ENCODE measurements at regions not wholly inside any gene's neighbourhood (a gene's known extent, or its start where the extent isn't known, plus 50 kb on each side); places are given as distances from the start of the nearest gene placed in this dataset.

GRCh38 chr1:42052072-42052699 is 101.0 kb upstream of the GUCA2B start:
- no peaks in the 10 kb centered on the region for H3K9me3 ChIP-seq
- WGBS (ENCODE audit: insufficient coverage, low coverage, low lambda C conversion rate, missing lambda C conversion rate): 52% methylated on average over 5 of the region's 5 CpGs
- H3K4me3 ChIP-seq: no peak overlapping the region
- no peaks in the 10 kb centered on the region for H3K36me3 ChIP-seq
- no peak overlapping the region for H3K27ac ChIP-seq
- TF ChIP-seq CTCF (IDR thresholded peaks at IDR 0.05) (no peak), POLR2A (IDR thresholded peaks at IDR 0.05) (no peak)
- peaks cover 0 to 3% (median 0%) of the 10 kb centered on the region in 4 donors for H3K4me1 ChIP-seq
- ATAC-seq (no peak), DNase-seq (no peak)
- H3K27me3 ChIP-seq: no peaks in the 10 kb centered on the region
- intact Hi-C loops (cut with DNase I): no loop called here

- Histone ChIP-seq H3K4me3 (no peak overlapping the region), H3K9me3 (no peaks in the 10 kb centered on the region), H3K27me3 (no peaks in the 10 kb centered on the region), H3K36me3 (no peaks in the 10 kb centered on the region), H3K27ac (no peak overlapping the region), H3K4me1 (peaks cover 0 to 9% (median 0%) of the 10 kb centered on the region in 4 donors)
- intact Hi-C loops (cut with DNase I): no loop called here
- DNase-seq: no peak
- no peak for TF ChIP-seq POLR2A (IDR thresholded peaks at IDR 0.05)
- TF ChIP-seq CTCF (IDR thresholded peaks at IDR 0.05): no peak
- no peak for ATAC-seq
- WGBS (ENCODE audit: insufficient coverage, low coverage, low lambda C conversion rate, missing lambda C conversion rate): 67% methylated on average over 1 of the region's 1 CpG
These were observed 105.7 kb upstream of the GUCA2B start for GRCh38 chr1:42047508-42047880.

- H3K36me3 ChIP-seq: no peaks in the 10 kb centered on the region
- no peaks in the 10 kb centered on the region for H3K27me3 ChIP-seq
- H3K27ac ChIP-seq: peak overlapping the region in 1 of 3 donors; percentile 57
- H3K4me1 ChIP-seq: peaks cover 0 to 9% (median 0%) of the 10 kb centered on the region in 4 donors
- WGBS (ENCODE audit: insufficient coverage, low coverage, low lambda C conversion rate, missing lambda C conversion rate): 54% methylated on average over 2 of the region's 4 CpGs
- DNase-seq (peak; percentile 72 to 88 (median 85)), ATAC-seq (peak; percentile 94 to 99 (median 98))
- H3K9me3 ChIP-seq: no peaks in the 10 kb centered on the region
- intact Hi-C loops (cut with DNase I): no loop called here
- TF ChIP-seq POLR2A (IDR thresholded peaks at IDR 0.05) (no peak), CTCF (IDR thresholded peaks at IDR 0.05) (no peak)
- no peak overlapping the region for H3K4me3 ChIP-seq
These were observed 106.3 kb upstream of the GUCA2B start for GRCh38 chr1:42046761-42047507.

DNA sequence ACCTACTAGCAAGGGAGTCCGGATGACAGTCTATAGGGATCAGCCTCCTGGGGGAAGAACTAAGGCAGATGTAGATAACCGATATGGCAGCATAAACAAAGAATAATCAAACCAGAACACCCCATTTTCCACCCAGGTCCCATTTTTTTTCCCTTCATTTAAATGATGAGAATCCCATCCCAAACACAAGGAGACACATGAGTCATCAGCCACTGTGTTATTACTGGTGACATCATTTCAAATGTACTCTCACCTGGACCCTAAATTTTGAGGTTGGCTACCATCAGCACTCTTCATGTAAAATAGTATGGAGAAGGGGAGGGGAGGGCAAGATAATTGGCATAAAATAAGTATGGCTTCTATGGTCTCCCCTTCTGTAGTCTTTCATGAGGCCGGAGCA is 108.9 kb upstream of the GUCA2B start:
- no peak for ATAC-seq
- H3K9me3 ChIP-seq: no peaks in the 10 kb centered on the region
- no peaks in the 10 kb centered on the region for H3K27me3 ChIP-seq
- H3K4me1 ChIP-seq: peaks cover 0 to 9% (median 0%) of the 10 kb centered on the region in 4 donors
- H3K27ac ChIP-seq: no peak overlapping the region
- TF ChIP-seq POLR2A (IDR thresholded peaks at IDR 0.05): no peak
- no peak for TF ChIP-seq CTCF (IDR thresholded peaks at IDR 0.05)
- intact Hi-C loops (cut with DNase I): no loop called here
- no peaks in the 10 kb centered on the region for H3K36me3 ChIP-seq
- no peak overlapping the region for H3K4me3 ChIP-seq
- no peak for DNase-seq
- 83% methylated on average over 2 of the region's 3 CpGs for WGBS (ENCODE audit: insufficient coverage, low coverage, low lambda C conversion rate, missing lambda C conversion rate)
